GM23338 (cell line): ENCODE measurements at regions not wholly inside any gene's neighbourhood (a gene's known extent, or its start where the extent isn't known, plus 50 kb on each side); places are given as distances from the start of the nearest gene placed in this dataset.

ENCODE experiments used
- CREB1 ChIP-seq: fragments of 250-450 bp; sonication (Bioruptor Pico); IDR thresholded peaks from 2 replicates; pipeline ENCODE4 v1.5.0; 2020; ENCODE audit warnings: low read depth, mild to moderate bottlenecking, moderate library complexity
- CTCF ChIP-seq, 2 experiments: fragments of 200-600 bp in 1 of 2; sonication (generic) in 1 of 2; conservative IDR thresholded peaks; 2 replicates each; pipeline versions ENCODE4 v1.5.1 to v1.6.1; 2016 to 2017; ENCODE audit warnings: antibody characterized with exemption in 2 of 2, low read depth in 2 of 2, mild to moderate bottlenecking in 2 of 2, moderate library complexity in 1 of 2
- ETS1 ChIP-seq: IDR thresholded peaks from 2 replicates; pipeline ENCODE4 v1.6.1; 2016; ENCODE audit warnings: antibody characterized with exemption
- EZH2 ChIP-seq: fragments of 200-600 bp; sonication (generic); IDR thresholded peaks from one replicate; pipeline ENCODE4 v1.8.0; 2017; ENCODE audit warnings: antibody characterized with exemption, mild to moderate bottlenecking, low read depth; ENCODE audit not compliant: unreplicated experiment
- EZH2phosphoT487 ChIP-seq: fragments of 200-600 bp; sonication (generic); IDR thresholded peaks from one replicate; pipeline ENCODE4 v1.8.1; 2018; ENCODE audit warnings: antibody characterized with exemption; ENCODE audit not compliant: unreplicated experiment
- JUNB ChIP-seq: IDR thresholded peaks from one replicate; pipeline ENCODE4 v1.6.1; 2016; ENCODE audit warnings: antibody characterized with exemption; ENCODE audit not compliant: unreplicated experiment
- POLR2AphosphoS5 ChIP-seq: IDR thresholded peaks from 2 replicates; pipeline ENCODE4 v1.6.1; 2016; ENCODE audit warnings: antibody characterized with exemption, low read depth
- REST ChIP-seq: IDR thresholded peaks from one replicate; pipeline ENCODE4 v1.6.1; 2018; ENCODE audit warnings: antibody characterized with exemption; ENCODE audit not compliant: unreplicated experiment
- ZNF114 ChIP-seq: fragments of 250-450 bp; sonication (Bioruptor Pico); IDR thresholded peaks from 2 replicates; pipeline ENCODE4 v1.5.0; 2020; ENCODE audit warnings: mild to moderate bottlenecking, moderate library complexity
- ZNF331 ChIP-seq: fragments of 250-450 bp; sonication (Bioruptor Pico); IDR thresholded peaks from 2 replicates; pipeline ENCODE4 v1.5.0; 2020; ENCODE audit warnings: low read depth, mild to moderate bottlenecking, moderate library complexity

- no peak for TF ChIP-seq POLR2AphosphoS5
- no peak for TF ChIP-seq EZH2
- no peak for TF ChIP-seq CTCF (conservative IDR thresholded peaks at IDR 0.05; ENCODE audit: low read depth in 2 of 2)
- TF ChIP-seq EZH2phosphoT487 = no peak
- no peak for TF ChIP-seq ZNF331 (CRISPR knock-in tag)
- TF ChIP-seq CREB1 (CRISPR knock-in tag) = no peak
- TF ChIP-seq JUNB = no peak
- TF ChIP-seq ZNF114 (CRISPR knock-in tag) = no peak
- TF ChIP-seq REST = no peak
- no peak for TF ChIP-seq ETS1
These were observed 57.3 kb upstream of the HNF1B start for GRCh38 chr17:37802061-37802595.
